ENCODE measurements at regions not wholly inside any gene's neighbourhood (a gene's known extent, or its start where the extent isn't known, plus 50 kb on each side); places are given as distances from the start of the nearest gene placed in this dataset.

DNA sequence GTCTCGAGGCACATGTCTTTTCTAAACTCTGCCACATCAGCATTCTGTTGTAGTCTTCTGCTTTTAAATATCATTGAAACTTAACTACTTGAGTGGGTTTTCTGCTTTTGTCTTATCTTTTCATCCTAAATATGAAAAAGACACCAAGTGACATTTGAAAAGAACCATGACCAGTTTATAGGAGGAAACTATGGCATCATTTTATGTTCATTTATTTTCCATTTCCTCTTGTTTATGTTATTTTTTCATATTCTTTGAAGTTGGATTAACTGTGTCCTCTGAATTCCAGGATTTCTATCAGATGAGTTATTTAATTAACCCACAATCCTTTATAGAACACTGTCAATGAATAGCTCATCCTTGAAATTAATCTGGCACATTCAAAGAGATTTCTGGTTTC lies 93.4 kb upstream of the ARHGAP28 start:
- Histone ChIP-seq H3K79me2 (ENCODE audit: insufficient read depth, low read depth) (no peaks in the 10 kb centered on the region), H3K4me1 (ENCODE audit: low read depth, poor library complexity, severe bottlenecking) (no peaks in the 10 kb centered on the region)
- TF ChIP-seq CTCF (conservative IDR thresholded peaks at IDR 0.05; ENCODE audit: low read depth, low read length) = no peak

DNA sequence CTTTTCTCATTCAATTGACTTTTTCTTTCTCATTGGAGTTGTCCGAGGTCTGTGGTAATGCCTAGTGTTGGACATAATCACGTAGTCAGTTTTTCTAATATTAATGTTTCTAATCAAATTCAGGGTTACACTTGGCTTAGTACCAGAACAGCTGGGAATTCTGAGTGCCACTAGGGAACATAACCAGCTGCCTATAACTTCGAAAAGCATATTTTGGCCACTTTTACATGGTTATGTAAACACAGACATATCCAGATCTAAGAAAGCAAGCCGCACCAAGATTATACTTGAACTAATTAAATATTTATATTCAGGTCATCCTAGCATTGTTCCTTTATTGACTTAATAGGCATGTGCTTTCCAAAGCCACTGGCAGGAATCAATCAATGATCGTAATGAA lies 91.1 kb upstream of the ARHGAP28 start:
- Histone ChIP-seq H3K36me3 (ENCODE audit: insufficient read depth) (no peaks in the 10 kb centered on the region), H3K27ac (no peak overlapping the region), H2AFZ (ENCODE audit: low read depth) (no peak overlapping the region), H4K20me1 (ENCODE audit: insufficient read depth) (no peaks in the 10 kb centered on the region), H3K4me2 (no peak overlapping the region), H3K9ac (no peak overlapping the region), H3K79me2 (ENCODE audit: insufficient read depth, low read depth) (no peaks in the 10 kb centered on the region), H3K4me3 (IDR thresholded peaks at IDR 0.05; ENCODE audit: insufficient read depth, low read depth, low read length) (no peak overlapping the region), H3K4me1 (ENCODE audit: low read depth, poor library complexity, severe bottlenecking) (no peaks in the 10 kb centered on the region), H3K27me3 (ENCODE audit: insufficient read depth, low read depth) (no peaks in the 10 kb centered on the region)
- no peak for TF ChIP-seq CTCF (conservative IDR thresholded peaks at IDR 0.05; ENCODE audit: low read depth, low read length)

More for the DNA sequence above, 93.4 kb upstream of the ARHGAP28 start:
- H4K20me1 ChIP-seq (ENCODE audit: insufficient read depth) = no peaks in the 10 kb centered on the region
- no peak overlapping the region for H3K27ac ChIP-seq
- H2AFZ ChIP-seq (ENCODE audit: low read depth) = no peak overlapping the region
- H3K9ac ChIP-seq = no peak overlapping the region
- H3K4me2 ChIP-seq = no peak overlapping the region
- H3K4me3 ChIP-seq (IDR thresholded peaks at IDR 0.05; ENCODE audit: insufficient read depth, low read depth, low read length) = no peak overlapping the region
- no peaks in the 10 kb centered on the region for H3K36me3 ChIP-seq (ENCODE audit: insufficient read depth)
- H3K27me3 ChIP-seq (ENCODE audit: insufficient read depth, low read depth) = no peaks in the 10 kb centered on the region

DNA sequence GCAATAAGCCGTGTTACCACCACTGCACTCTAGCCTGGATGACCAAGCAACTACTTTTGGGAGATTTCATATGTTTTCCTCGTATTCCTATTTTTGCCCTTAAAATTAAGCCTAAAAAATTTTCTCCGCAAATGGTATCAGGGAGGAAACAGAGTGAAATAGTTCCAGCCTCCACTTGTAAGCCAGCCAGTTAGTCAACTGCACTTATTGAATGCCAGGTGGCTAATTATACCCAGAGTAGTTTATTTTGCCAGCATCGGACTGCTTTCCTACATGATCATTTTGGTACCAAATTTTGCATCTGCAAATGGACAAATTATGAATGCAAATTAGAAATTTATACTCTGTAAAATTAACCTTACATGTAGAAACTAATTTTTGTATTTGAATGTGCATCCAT lies 90.2 kb upstream of the ARHGAP28 start:
- Histone ChIP-seq H3K79me2 (ENCODE audit: insufficient read depth, low read depth) (no peaks in the 10 kb centered on the region), H3K27ac (no peak overlapping the region), H4K20me1 (ENCODE audit: insufficient read depth) (no peaks in the 10 kb centered on the region), H3K36me3 (ENCODE audit: insufficient read depth) (no peaks in the 10 kb centered on the region), H3K27me3 (ENCODE audit: insufficient read depth, low read depth) (no peaks in the 10 kb centered on the region), H3K4me2 (no peak overlapping the region), H2AFZ (ENCODE audit: low read depth) (no peak overlapping the region), H3K9ac (no peak overlapping the region), H3K4me3 (IDR thresholded peaks at IDR 0.05; ENCODE audit: insufficient read depth, low read depth, low read length) (no peak overlapping the region), H3K4me1 (ENCODE audit: low read depth, poor library complexity, severe bottlenecking) (no peaks in the 10 kb centered on the region)
- no peak for TF ChIP-seq CTCF (conservative IDR thresholded peaks at IDR 0.05; ENCODE audit: low read depth, low read length)

DNA sequence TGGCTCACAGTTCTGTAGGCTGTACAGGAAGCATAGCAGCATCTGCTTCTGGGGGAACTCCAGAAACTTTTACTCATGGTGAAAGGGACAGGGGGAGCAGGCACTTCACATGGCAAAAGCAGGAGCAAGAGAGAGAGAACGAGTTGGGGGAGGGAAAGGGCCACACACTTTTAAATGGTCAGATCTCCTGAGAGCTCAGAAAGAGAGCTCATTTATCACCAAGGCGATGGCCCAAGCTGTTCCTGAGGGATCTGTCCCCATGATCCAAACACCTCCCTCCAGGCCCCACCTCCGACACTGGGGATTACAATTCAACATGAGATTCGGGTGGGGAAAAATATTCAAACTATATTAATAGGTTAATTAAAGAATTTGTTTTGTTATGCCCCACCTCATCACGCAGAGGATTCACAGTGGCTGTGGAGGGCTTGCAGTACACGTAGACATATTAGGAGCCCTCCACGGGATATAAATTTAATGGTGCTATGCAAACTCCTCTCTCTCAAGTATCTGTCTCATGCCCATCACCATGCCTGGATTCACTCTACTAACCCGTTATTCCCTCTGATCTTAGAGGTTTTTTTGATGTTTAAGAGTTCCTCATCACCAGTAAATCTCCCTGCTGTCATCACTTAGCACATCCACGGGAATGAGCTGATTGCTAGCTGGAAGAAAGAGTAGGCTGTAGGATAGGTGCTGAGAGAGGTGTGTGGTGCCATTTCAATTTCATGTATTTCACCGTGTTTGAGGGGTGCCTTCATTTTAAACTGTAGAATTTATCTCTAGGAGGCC lies 84.5 kb upstream of the ARHGAP28 start:
- Histone ChIP-seq H3K9ac (no peak overlapping the region), H3K4me2 (no peak overlapping the region), H4K20me1 (ENCODE audit: insufficient read depth) (no peaks in the 10 kb centered on the region)

More for the DNA sequence above, 84.5 kb upstream of the ARHGAP28 start:
- Histone ChIP-seq H3K36me3 (ENCODE audit: insufficient read depth) (no peaks in the 10 kb centered on the region), H3K4me3 (IDR thresholded peaks at IDR 0.05; ENCODE audit: insufficient read depth, low read depth, low read length) (no peak overlapping the region), H3K27ac (no peak overlapping the region), H3K79me2 (ENCODE audit: insufficient read depth, low read depth) (no peaks in the 10 kb centered on the region), H3K4me1 (ENCODE audit: low read depth, poor library complexity, severe bottlenecking) (no peaks in the 10 kb centered on the region), H3K27me3 (ENCODE audit: insufficient read depth, low read depth) (no peaks in the 10 kb centered on the region), H2AFZ (ENCODE audit: low read depth) (no peak overlapping the region)
- TF ChIP-seq CTCF (conservative IDR thresholded peaks at IDR 0.05; ENCODE audit: low read depth, low read length) = no peak

All from KMS-11 (cell line).